WTC11 (cell line): ENCODE measurements at regions not wholly inside any gene's neighbourhood (a gene's known extent, or its start where the extent isn't known, plus 50 kb on each side); places are given as distances from the start of the nearest gene placed in this dataset.

Source experiments
- ATAC-seq: fragments of 200-7000 bp; cut with Tn5 transposase; 2 replicates; pipeline ENCODE4 v1.10.0; 2021; ENCODE audit warnings: mild to moderate bottlenecking, moderate library complexity
- CTCF ChIA-PET: fragments of 300-600 bp; sonication (Branson Sonifier 250); formaldehyde crosslinking; loops from one replicate; lab custom pipeline; 2021; ENCODE audit warnings: antibody characterized with exemption; lab: Charles Lee
- POLR2A ChIA-PET: fragments of 350-600 bp; sonication (Branson Sonifier 250); formaldehyde crosslinking; loops from one replicate; lab custom pipeline; 2021; ENCODE audit warnings: antibody characterized with exemption; lab: Charles Lee
- DNase-seq: peaks from one replicate; pipeline ENCODE4 v3.0.0; 2021; ENCODE audit warnings: low spot score
- H3K27ac Mint-ChIP-seq: 2 replicates; pipeline ENCODE4 v1.8.0; 2021; ENCODE audit warnings: mixed read lengths
- H3K27me3 Mint-ChIP-seq: 2 replicates; pipeline ENCODE4 v1.8.0; 2021; ENCODE audit warnings: low read depth, mild to moderate bottlenecking, moderate library complexity, mixed read lengths
- H3K36me3 Mint-ChIP-seq: 2 replicates; pipeline ENCODE4 v1.8.0; 2021; ENCODE audit warnings: mixed read lengths
- H3K4me1 Mint-ChIP-seq: 2 replicates; pipeline ENCODE4 v1.8.0; 2022; ENCODE audit warnings: mixed read lengths
- H3K4me3 Mint-ChIP-seq: 2 replicates; pipeline ENCODE4 v1.8.0; 2021; ENCODE audit warnings: mild to moderate bottlenecking, moderate library complexity, mixed read lengths
- H3K9me3 Mint-ChIP-seq: 2 replicates; pipeline ENCODE4 v1.8.0; 2021; ENCODE audit warnings: mixed read lengths
- ESRRA ChIP-seq: sonication (generic); formaldehyde crosslinking; IDR thresholded peaks from 2 replicates; pipeline ENCODE4 v1.8.1; 2022; ENCODE audit warnings: mild to moderate bottlenecking, missing genetic modification reagents, borderline replicate concordance
- FOXP4 ChIP-seq: sonication (generic); formaldehyde crosslinking; IDR thresholded peaks from 2 replicates; pipeline ENCODE4 v1.8.0; 2022; ENCODE audit warnings: mild to moderate bottlenecking, missing genetic modification reagents
- IRF1 ChIP-seq: sonication (generic); formaldehyde crosslinking; IDR thresholded peaks from 2 replicates; pipeline ENCODE4 v1.8.0; 2023; ENCODE audit warnings: missing genetic modification reagents
- KAT7 ChIP-seq: sonication (generic); formaldehyde crosslinking; IDR thresholded peaks from 2 replicates; pipeline ENCODE4 v1.8.1; 2023; ENCODE audit warnings: missing genetic modification reagents, mild to moderate bottlenecking, borderline replicate concordance
- MYBL2 ChIP-seq: sonication (generic); formaldehyde crosslinking; IDR thresholded peaks from 2 replicates; pipeline ENCODE4 v1.8.1; 2023; ENCODE audit warnings: mild to moderate bottlenecking, moderate library complexity, missing genetic modification reagents
- NR3C1 ChIP-seq: sonication (generic); formaldehyde crosslinking; conservative IDR thresholded peaks from 2 replicates; pipeline ENCODE4 v1.8.1; 2023; ENCODE audit warnings: low read depth, mild to moderate bottlenecking, missing genetic modification reagents
- OVOL2 ChIP-seq: fragments of 250-450 bp; sonication (Bioruptor Pico); IDR thresholded peaks from 2 replicates; pipeline ENCODE4 v1.9.0; 2021; ENCODE audit warnings: mild to moderate bottlenecking, borderline replicate concordance
- PRRX2 ChIP-seq: fragments of 250-450 bp; sonication (Bioruptor Pico); IDR thresholded peaks from 2 replicates; pipeline ENCODE4 v1.8.0; 2021; ENCODE audit warnings: mild to moderate bottlenecking
- RORB ChIP-seq: fragments of 250-450 bp; sonication (Bioruptor Pico); IDR thresholded peaks from 2 replicates; pipeline ENCODE4 v1.9.0; 2021; ENCODE audit warnings: mild to moderate bottlenecking
- SMAD3 ChIP-seq: sonication (generic); formaldehyde crosslinking; IDR thresholded peaks from 2 replicates; pipeline ENCODE4 v1.8.0; 2022; ENCODE audit warnings: missing genetic modification reagents, mild to moderate bottlenecking, borderline replicate concordance
- SMAD4 ChIP-seq: sonication (generic); formaldehyde crosslinking; IDR thresholded peaks from 2 replicates; pipeline ENCODE4 v1.8.0; 2022; ENCODE audit warnings: mild to moderate bottlenecking, missing genetic modification reagents
- TEAD1 ChIP-seq: sonication (generic); formaldehyde crosslinking; IDR thresholded peaks from 2 replicates; pipeline ENCODE4 v1.8.0; 2022; ENCODE audit warnings: mild to moderate bottlenecking, missing genetic modification reagents
- TEAD4 ChIP-seq: sonication (generic); formaldehyde crosslinking; IDR thresholded peaks from 2 replicates; pipeline ENCODE4 v1.8.0; 2022; ENCODE audit warnings: mild to moderate bottlenecking, missing genetic modification reagents
- TP53 ChIP-seq: sonication (generic); formaldehyde crosslinking; IDR thresholded peaks from 2 replicates; pipeline ENCODE4 v1.8.1; 2023; ENCODE audit warnings: mild to moderate bottlenecking, missing genetic modification reagents
- TF ChIP-seq, protein P1 (sequence below): fragments of 250-450 bp; sonication (Bioruptor Pico); IDR thresholded peaks from 2 replicates; pipeline ENCODE4 v2.1.2; 2022; ENCODE audit warnings: mild to moderate bottlenecking, moderate library complexity
- TF ChIP-seq, protein P2 (sequence below): fragments of 250-450 bp; sonication (Bioruptor Pico); IDR thresholded peaks from 2 replicates; pipeline ENCODE4 v1.9.0; 2021; ENCODE audit warnings: mild to moderate bottlenecking, borderline replicate concordance
- TF ChIP-seq, protein P3 (sequence below): fragments of 250-450 bp; sonication (Bioruptor Pico); IDR thresholded peaks from 2 replicates; pipeline ENCODE4 v1.9.0; 2021; ENCODE audit warnings: mild to moderate bottlenecking

DNA sequence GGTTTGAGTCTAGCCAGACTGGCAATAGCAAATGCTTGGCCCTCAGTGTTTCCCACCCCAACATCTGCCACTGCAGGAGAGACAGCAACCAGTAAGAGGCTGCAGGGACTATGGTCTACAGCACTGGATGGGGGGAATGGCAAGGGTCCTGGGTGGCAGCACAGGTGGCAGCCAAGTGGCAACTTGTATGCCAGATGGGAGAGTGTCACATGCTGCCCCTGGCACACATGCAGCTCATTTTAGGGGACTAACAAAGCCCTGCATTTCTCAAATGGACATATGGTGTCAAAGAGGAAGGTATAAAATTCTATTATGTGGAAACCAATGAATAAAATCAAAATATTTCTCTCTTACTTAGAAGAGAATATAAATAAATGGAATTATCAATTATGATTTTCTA is 298.7 kb upstream of the MARCKS start:
- TF ChIP-seq FOXP4 (CRISPR knock-in tag): no peak
- no peak for TF ChIP-seq TP53 (CRISPR knock-in tag)
- TF ChIP-seq TEAD1: no peak
- TF ChIP-seq, protein P1, sequence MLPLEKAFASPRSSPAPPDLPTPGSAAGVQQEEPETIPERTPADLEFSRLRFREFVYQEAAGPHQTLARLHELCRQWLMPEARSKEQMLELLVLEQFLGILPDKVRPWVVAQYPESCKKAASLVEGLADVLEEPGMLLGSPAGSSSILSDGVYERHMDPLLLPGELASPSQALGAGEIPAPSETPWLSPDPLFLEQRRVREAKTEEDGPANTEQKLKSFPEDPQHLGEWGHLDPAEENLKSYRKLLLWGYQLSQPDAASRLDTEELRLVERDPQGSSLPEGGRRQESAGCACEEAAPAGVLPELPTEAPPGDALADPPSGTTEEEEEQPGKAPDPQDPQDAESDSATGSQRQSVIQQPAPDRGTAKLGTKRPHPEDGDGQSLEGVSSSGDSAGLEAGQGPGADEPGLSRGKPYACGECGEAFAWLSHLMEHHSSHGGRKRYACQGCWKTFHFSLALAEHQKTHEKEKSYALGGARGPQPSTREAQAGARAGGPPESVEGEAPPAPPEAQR: no peak
- no peak for TF ChIP-seq MYBL2 (CRISPR knock-in tag)
- TF ChIP-seq SMAD4 (CRISPR knock-in tag): no peak
- TF ChIP-seq, protein P2, sequence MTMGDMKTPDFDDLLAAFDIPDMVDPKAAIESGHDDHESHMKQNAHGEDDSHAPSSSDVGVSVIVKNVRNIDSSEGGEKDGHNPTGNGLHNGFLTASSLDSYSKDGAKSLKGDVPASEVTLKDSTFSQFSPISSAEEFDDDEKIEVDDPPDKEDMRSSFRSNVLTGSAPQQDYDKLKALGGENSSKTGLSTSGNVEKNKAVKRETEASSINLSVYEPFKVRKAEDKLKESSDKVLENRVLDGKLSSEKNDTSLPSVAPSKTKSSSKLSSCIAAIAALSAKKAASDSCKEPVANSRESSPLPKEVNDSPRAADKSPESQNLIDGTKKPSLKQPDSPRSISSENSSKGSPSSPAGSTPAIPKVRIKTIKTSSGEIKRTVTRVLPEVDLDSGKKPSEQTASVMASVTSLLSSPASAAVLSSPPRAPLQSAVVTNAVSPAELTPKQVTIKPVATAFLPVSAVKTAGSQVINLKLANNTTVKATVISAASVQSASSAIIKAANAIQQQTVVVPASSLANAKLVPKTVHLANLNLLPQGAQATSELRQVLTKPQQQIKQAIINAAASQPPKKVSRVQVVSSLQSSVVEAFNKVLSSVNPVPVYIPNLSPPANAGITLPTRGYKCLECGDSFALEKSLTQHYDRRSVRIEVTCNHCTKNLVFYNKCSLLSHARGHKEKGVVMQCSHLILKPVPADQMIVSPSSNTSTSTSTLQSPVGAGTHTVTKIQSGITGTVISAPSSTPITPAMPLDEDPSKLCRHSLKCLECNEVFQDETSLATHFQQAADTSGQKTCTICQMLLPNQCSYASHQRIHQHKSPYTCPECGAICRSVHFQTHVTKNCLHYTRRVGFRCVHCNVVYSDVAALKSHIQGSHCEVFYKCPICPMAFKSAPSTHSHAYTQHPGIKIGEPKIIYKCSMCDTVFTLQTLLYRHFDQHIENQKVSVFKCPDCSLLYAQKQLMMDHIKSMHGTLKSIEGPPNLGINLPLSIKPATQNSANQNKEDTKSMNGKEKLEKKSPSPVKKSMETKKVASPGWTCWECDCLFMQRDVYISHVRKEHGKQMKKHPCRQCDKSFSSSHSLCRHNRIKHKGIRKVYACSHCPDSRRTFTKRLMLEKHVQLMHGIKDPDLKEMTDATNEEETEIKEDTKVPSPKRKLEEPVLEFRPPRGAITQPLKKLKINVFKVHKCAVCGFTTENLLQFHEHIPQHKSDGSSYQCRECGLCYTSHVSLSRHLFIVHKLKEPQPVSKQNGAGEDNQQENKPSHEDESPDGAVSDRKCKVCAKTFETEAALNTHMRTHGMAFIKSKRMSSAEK (CRISPR knock-in tag): no peak
- TF ChIP-seq OVOL2 (CRISPR knock-in tag): no peak
- TF ChIP-seq PRRX2 (CRISPR knock-in tag): no peak
- TF ChIP-seq TEAD4 (CRISPR knock-in tag): no peak
- TF ChIP-seq, protein P3, sequence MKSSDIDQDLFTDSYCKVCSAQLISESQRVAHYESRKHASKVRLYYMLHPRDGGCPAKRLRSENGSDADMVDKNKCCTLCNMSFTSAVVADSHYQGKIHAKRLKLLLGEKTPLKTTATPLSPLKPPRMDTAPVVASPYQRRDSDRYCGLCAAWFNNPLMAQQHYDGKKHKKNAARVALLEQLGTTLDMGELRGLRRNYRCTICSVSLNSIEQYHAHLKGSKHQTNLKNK (CRISPR knock-in tag): no peak
- TF ChIP-seq ESRRA (CRISPR knock-in tag): no peak
- TF ChIP-seq IRF1 (CRISPR knock-in tag): no peak
- TF ChIP-seq, all 79 proteins: peak for 0
- H3K27ac Mint-ChIP-seq: no peak overlapping the region
- ChIA-PET CTCF (interaction anchor here (0.7 kb wide), 1 partner anchor 74 kb away, joined by 3 read pairs; no protein-coding TSS in a partner anchor), POLR2A (no interaction called here)
- H3K36me3 Mint-ChIP-seq: no peaks in the 10 kb centered on the region
- H3K4me3 Mint-ChIP-seq: no peak overlapping the region
- H3K27me3 Mint-ChIP-seq: no peaks in the 10 kb centered on the region
- H3K9me3 Mint-ChIP-seq: no peaks in the 10 kb centered on the region
- peaks cover 34% of the 10 kb centered on the region for H3K4me1 Mint-ChIP-seq
- DNase-seq (no peak), ATAC-seq (no peak)

DNA sequence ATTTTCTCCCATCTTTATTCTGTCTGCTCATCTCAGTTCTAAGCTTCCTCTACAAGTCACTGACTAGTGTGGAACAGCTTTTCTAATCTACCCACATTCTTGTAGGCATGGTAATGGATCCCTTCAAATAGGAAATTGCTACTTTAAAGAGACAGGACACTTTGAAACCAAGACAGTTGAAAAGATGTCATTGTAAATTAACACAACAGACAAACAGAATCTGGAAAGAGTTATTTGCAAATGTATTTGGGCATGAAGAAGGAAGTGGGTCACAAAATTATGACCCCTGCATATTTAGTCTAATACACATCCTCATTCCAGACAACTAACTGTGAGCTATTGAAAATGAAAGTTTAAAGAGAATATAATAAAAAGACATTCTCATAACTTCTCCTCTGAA is 298.2 kb upstream of the MARCKS start:
- Mint-ChIP-seq H3K27ac (no peak overlapping the region), H3K9me3 (no peaks in the 10 kb centered on the region), H3K27me3 (no peaks in the 10 kb centered on the region), H3K36me3 (no peaks in the 10 kb centered on the region), H3K4me1 (peaks cover 34% of the 10 kb centered on the region), H3K4me3 (no peak overlapping the region)
- ChIA-PET CTCF (interaction anchor here (0.7 kb wide), 1 partner anchor 74 kb away, joined by 3 read pairs; no protein-coding TSS in a partner anchor), POLR2A (no interaction called here)
- no peak for DNase-seq
- ATAC-seq: no peak
- TF ChIP-seq FOXP4 (CRISPR knock-in tag) (no peak), RORB (CRISPR knock-in tag) (no peak), KAT7 (CRISPR knock-in tag) (no peak), NR3C1 (CRISPR knock-in tag) (no peak), SMAD3 (CRISPR knock-in tag) (no peak)
